ENCODE measurements at regions not wholly inside any gene's neighbourhood (a gene's known extent, or its start where the extent isn't known, plus 50 kb on each side); places are given as distances from the start of the nearest gene placed in this dataset.

DNA sequence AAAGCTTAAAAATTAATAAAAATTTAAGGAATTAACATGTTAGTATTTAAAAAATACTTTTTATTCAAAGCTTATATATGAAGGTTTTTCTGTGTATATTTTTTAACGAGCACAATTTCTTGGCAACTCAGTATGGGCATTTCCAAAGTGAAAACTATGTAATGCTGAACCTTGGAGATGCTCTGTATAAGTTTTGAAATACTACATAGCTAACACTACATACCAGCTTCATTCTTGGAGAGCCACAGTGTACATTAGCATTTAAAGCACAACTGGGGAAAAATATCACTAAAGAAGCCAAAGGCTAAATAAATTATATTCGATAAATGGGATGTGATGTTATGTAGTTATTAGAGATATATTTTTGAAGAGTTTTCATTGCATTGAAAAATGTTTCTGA, 446.5 kb downstream of the CCDC85A start:
- Histone ChIP-seq H3K9me3 (no peaks in the 10 kb centered on the region), H3K4me1 (replicated peaks) (no peaks in the 10 kb centered on the region), H3K36me3 (no peaks in the 10 kb centered on the region), H3K4me3 (no peak overlapping the region), H3K27ac (no peak overlapping the region), H3K27me3 (replicated peaks; ENCODE audit: insufficient read depth) (no peaks in the 10 kb centered on the region)
- 86% methylated on average over 2 of the region's 2 CpGs for WGBS
- intact Hi-C loops (cut with DNase I), result no loop called here
- DNase-seq (ENCODE audit: low spot score), result no peak
- no peak for TF ChIP-seq POLR2A (IDR thresholded peaks at IDR 0.05)
- no peak for TF ChIP-seq POLR2AphosphoS5 (IDR thresholded peaks at IDR 0.05)
- TF ChIP-seq, protein P1, sequence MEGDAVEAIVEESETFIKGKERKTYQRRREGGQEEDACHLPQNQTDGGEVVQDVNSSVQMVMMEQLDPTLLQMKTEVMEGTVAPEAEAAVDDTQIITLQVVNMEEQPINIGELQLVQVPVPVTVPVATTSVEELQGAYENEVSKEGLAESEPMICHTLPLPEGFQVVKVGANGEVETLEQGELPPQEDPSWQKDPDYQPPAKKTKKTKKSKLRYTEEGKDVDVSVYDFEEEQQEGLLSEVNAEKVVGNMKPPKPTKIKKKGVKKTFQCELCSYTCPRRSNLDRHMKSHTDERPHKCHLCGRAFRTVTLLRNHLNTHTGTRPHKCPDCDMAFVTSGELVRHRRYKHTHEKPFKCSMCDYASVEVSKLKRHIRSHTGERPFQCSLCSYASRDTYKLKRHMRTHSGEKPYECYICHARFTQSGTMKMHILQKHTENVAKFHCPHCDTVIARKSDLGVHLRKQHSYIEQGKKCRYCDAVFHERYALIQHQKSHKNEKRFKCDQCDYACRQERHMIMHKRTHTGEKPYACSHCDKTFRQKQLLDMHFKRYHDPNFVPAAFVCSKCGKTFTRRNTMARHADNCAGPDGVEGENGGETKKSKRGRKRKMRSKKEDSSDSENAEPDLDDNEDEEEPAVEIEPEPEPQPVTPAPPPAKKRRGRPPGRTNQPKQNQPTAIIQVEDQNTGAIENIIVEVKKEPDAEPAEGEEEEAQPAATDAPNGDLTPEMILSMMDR (IDR thresholded peaks at IDR 0.05), result no peak

DNA sequence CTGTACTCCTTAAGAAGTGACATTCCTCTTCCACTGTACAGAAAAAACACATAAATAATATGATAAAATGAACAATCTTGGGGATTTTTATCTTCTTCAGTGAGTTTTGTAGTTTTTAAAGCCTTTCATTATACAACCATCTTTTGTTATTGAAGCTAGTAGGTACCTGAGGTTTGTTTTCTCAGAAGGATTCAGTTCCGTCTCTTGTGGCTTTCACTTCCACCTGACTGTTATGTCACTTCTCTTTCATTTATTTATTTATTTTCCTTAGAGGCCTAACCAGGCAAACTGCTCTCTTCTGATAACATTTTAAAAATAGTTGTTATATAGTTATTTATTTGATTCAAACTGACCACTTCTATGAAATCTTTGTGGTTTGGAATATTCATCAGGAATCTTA, 464.2 kb downstream of the CCDC85A start:
- DNase-seq (ENCODE audit: low spot score), result no peak
- no peaks in the 10 kb centered on the region for H3K27me3 ChIP-seq (replicated peaks; ENCODE audit: insufficient read depth)
- 90% methylated on average over 1 of the region's 1 CpG for WGBS
- TF ChIP-seq POLR2A (IDR thresholded peaks at IDR 0.05) (no peak), POLR2AphosphoS5 (IDR thresholded peaks at IDR 0.05) (no peak)
- TF ChIP-seq, protein P1 (IDR thresholded peaks at IDR 0.05), result no peak
- intact Hi-C loops (cut with DNase I), result no loop called here
- no peak overlapping the region for H3K27ac ChIP-seq
- H3K9me3 ChIP-seq, result no peaks in the 10 kb centered on the region
- no peak overlapping the region for H3K4me3 ChIP-seq
- H3K4me1 ChIP-seq (replicated peaks), result no peaks in the 10 kb centered on the region
- no peaks in the 10 kb centered on the region for H3K36me3 ChIP-seq

DNA sequence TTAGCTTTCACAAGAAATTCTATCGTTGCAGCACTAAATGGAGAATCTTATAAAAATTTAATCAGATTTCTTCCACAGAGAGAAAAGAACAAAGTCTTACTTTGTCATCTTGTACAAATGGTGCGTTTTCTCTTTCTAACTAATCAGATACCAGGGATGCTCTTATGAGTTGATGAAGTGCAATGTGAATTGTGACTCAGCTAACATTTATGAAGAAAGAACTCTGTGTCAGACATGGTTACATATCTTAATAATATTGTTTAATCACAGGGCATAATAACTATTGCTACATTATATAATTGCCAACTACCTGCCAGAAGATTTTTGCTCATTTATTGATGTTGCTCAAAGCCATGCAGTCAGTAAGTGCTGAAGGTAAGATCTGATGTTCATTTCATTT, 465.0 kb downstream of the CCDC85A start:
- WGBS, result 15% methylated on average over 2 of the region's 2 CpGs
- intact Hi-C loops (cut with DNase I), result no loop called here
- H3K9me3 ChIP-seq, result no peaks in the 10 kb centered on the region
- TF ChIP-seq POLR2A (IDR thresholded peaks at IDR 0.05), result no peak
- TF ChIP-seq, protein P1 (IDR thresholded peaks at IDR 0.05), result no peak
- TF ChIP-seq POLR2AphosphoS5 (IDR thresholded peaks at IDR 0.05), result no peak
- no peaks in the 10 kb centered on the region for H3K36me3 ChIP-seq
- no peak overlapping the region for H3K27ac ChIP-seq
- H3K4me3 ChIP-seq, result no peak overlapping the region
- no peaks in the 10 kb centered on the region for H3K4me1 ChIP-seq (replicated peaks)
- DNase-seq (ENCODE audit: low spot score), result no peak
- no peaks in the 10 kb centered on the region for H3K27me3 ChIP-seq (replicated peaks; ENCODE audit: insufficient read depth)

DNA sequence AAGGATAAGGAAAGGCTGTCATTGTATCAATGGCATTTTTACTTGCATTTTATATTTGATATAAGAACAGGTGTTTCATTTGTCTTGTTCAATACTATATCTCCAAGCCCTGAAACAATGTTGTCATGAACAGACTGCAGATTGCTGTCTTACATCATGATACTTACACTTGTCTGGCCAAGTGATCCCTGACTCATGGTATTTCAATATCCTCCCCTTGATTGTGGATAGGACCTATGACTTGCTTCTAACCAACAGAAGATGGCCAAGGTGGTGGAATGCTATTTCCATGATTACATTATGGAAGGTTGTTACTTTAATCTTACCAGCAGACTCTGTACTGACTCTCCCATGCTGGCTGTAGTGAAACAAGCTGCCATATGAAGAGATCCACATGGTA, 471.1 kb downstream of the CCDC85A start:
- no peaks in the 10 kb centered on the region for H3K4me1 ChIP-seq (replicated peaks)
- H3K4me3 ChIP-seq, result no peak overlapping the region
- H3K9me3 ChIP-seq, result no peaks in the 10 kb centered on the region
- DNase-seq (ENCODE audit: low spot score), result no peak
- intact Hi-C loops (cut with DNase I), result no loop called here
- H3K27ac ChIP-seq, result no peak overlapping the region
- no peaks in the 10 kb centered on the region for H3K27me3 ChIP-seq (replicated peaks; ENCODE audit: insufficient read depth)
- TF ChIP-seq, protein P1 (IDR thresholded peaks at IDR 0.05), result no peak
- TF ChIP-seq POLR2AphosphoS5 (IDR thresholded peaks at IDR 0.05), result no peak
- TF ChIP-seq POLR2A (IDR thresholded peaks at IDR 0.05), result no peak
- no peaks in the 10 kb centered on the region for H3K36me3 ChIP-seq

DNA sequence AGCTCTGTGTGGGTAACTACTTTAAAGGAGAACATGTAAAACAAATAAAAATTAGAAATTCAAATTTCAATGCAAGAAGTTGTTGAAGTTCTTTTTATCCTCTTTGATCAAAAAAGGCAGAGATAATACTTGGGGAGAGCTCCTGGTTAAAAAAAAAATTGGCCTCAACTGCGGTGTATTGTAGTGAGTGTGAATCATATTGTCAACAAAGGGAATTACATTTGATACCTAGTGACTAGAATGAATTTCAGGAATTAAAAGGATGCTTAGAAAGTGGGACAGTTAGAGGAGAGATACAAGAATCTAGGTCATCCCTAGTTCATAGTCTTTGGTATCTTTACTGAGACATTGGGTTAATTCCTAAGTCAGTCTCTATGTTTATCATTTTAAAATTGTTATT, 473.0 kb downstream of the CCDC85A start:
- H3K36me3 ChIP-seq, result no peaks in the 10 kb centered on the region
- H3K9me3 ChIP-seq, result no peaks in the 10 kb centered on the region
- no peak overlapping the region for H3K4me3 ChIP-seq
- H3K27ac ChIP-seq, result no peak overlapping the region
- intact Hi-C loops (cut with DNase I), result no loop called here
- 73% methylated on average over 1 of the region's 1 CpG for WGBS
- no peak for DNase-seq (ENCODE audit: low spot score)
- H3K27me3 ChIP-seq (replicated peaks; ENCODE audit: insufficient read depth), result no peaks in the 10 kb centered on the region
- TF ChIP-seq, protein P1 (IDR thresholded peaks at IDR 0.05), result no peak
- no peak for TF ChIP-seq POLR2AphosphoS5 (IDR thresholded peaks at IDR 0.05)
- no peak for TF ChIP-seq POLR2A (IDR thresholded peaks at IDR 0.05)
- no peaks in the 10 kb centered on the region for H3K4me1 ChIP-seq (replicated peaks)
